NCI-H2196 treated with DMSO at 0.1 percent for 48 hours (cell line): ENCODE measurements at regions not wholly inside any gene's neighbourhood (a gene's known extent, or its start where the extent isn't known, plus 50 kb on each side); places are given as distances from the start of the nearest gene placed in this dataset.
"Not testable (repeated sequence)": the region's sequence is repeated elsewhere in the genome, so short reads cannot be mapped to it uniquely, and the experiment has no call there.

Experiments
- DNase-seq: peaks from one replicate; lab custom pipeline; 2025; ENCODE audit not compliant: unreplicated experiment; lab: John Stamatoyannopoulos, UW

DNA sequence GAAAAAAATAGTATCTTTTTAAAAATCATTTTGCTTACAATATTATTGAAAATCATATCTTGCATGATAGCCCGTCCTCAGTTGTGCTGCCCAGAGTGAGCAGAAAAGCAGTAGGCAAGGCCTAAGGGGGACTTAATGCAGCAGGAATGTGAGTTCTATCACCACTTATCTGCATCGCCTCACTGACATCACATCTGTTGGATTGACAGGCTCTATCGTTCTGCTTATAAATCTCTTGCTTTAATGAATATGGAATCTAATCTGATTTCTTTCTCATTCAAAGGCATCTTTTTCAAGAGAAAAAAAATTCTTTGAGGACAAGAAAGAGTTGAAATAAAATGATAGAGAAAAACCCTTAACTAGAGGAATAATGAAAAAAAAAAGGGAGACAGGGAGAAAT lies 249.9 kb downstream of the PAPSS1 start:
- DNase-seq, result no peak

DNA sequence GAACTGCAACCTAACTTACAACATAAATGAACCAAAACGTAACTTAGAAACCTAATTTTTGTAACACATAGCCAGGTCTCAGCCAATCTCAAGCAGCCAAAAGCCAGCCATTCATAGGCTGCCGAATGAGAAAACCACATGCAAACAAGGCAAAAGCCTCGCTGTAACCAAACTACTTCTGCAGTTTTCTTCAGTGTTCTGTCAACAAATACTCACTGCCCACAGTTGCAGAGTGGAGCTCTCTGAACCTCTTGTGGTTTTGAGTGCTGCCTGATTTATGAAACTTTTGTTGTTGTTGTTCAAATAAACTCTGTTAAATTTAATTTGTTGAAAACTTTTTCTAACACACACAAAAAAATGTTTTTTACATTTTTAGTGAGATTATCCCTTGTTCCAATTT lies 251.2 kb downstream of the PAPSS1 start:
- DNase-seq, result no peak

DNA sequence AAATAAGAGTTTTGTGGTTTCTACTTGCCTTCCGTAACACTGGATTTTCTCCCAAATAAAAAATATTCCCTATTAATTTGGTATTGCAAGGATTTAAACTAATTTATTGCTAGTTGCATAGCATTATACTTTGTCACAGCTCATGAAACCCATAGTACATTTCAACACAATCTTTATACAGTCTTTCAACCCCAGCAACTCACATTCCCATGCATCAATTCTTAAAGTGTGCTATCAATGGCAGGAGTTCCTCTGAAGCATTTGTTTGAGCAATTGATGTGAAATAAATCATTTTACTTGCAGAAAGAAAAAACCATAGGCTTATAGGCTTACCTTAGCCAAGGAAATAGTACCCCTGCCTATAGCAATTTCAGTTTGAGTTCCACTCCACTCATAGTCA lies 251.9 kb downstream of the PAPSS1 start:
- no peak for DNase-seq

DNA sequence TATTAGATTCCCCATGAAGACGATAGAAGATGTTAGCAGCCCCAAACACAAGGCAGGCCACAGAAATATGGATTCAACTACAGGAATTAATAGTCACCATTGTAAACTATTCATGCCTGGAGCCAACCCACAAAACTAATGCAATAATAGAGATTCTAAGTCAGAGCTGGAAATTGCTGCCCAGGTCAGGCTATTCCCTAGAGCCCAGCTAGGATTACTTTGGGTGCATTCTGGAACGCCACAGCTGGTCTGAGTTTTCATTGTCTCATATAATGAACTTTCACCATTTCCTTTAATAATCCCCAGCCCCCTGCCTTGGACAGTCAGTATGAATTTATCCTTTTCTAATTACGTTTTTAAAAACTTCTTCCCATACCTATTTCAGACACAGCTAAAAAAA lies 252.6 kb downstream of the PAPSS1 start:
- no peak for DNase-seq

DNA sequence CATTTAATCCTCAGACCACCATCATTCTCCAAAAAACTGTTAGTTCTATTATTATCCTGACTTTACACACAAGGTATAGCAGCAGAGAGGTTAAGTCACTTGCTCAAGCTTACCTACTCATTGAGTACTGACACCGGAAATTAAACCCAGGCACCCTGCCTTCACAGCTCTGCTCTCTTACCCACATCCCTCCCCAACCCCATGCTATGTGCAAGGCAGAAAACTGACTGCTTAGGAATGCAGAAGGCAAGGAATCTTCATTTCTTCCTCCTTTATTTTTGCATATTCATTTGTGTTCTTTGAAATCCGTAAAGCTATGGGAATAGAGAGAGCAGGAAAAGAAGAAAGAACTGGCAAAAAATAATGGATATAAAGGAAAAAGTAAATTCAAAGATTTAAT lies 261.8 kb downstream of the PAPSS1 start:
- DNase-seq, result no peak

DNA sequence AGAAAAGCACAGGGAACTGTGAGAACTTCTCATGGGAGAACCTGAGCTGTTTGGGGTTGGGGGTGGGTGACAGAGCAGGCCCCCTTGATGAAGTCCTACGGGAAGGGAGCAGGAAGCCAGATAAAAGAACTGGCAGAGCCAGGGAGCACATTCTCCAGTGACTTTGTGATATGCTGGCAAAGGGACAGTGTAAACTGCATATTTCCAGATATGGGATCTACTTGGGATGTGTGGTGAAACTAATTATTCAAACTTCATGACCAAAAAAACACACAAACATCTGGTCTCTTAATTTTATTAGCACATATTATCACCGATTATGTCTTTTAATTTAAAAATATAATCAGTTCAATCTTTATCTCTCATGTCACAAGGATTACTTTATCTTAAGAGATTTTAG lies 266.0 kb downstream of the PAPSS1 start:
- DNase-seq, result no peak

DNA sequence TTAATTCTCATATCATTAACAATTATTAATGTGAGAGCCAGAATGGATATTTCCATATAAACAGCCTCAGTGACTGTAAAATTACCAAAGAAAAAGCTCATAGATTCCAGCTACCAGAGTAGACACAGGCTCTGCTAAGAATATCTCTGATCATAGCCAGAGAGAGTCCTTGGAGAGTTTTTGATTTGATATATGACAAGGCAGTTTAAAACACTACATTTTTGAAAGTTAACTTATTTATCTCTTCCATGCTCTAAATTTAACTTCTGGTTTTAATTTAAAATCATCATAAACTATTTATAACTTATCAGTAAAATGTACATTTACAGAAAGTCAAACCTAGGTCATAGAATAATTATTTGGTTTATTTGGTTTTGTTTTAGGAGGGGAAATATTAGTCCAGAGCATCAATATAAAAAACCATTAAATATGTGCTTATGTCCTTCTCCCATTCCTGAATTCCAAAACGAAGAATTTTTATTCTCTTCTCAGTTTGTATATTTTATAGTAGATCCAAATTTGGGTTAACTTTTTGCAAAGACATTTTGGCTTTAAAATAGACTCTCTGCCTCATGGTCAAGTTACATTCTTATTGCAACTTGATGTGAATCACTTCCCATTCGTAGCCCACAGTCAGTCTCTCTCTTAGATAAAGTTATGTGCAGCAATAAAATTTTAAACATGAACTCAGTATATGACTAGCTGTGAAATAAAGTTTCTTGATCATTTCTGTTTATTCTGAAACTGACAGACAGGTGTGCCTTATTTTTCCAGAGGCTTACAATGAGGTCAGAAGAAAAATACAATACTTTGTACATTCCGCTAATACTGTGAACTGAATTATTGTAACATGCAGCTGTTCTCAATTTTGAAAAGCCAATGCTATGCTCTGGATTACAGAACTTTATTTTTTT lies 267.1 kb downstream of the PAPSS1 start:
- DNase-seq, result no peak

DNA sequence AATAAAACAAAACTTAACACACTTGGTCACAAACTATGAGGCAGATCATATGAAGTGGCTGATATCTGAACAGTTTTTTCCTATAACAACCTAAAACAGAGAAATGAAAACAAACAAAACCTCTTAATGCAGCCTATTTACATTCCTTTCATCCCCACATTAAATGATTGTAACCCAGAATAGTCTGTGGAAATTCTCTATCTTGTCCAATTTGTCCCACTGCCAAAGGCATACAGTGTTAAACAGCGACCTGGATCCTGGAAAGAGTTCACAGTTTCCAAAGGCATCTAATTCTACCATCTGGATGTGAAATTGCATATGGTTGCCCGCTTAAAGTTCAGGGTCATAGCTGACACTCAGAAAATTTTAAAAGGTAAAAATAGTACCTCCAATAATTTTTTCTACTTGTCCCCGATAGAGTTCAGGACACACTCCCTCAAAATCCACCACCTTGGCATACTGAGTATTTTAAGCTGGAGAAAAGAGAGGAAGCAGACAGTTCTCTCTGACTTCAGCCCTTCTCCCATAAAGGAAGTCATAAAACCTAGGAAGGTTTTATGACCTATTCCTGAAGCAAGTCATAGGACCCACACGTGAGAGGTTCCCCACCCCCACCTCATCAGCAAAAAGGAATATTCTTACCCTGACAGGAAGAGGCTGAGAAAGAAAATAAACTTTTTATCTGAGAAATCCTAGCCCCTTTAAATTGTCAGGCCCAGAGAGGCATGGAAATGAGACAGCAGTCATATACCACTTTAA lies 270.2 kb downstream of the PAPSS1 start:
- DNase-seq, result no peak

DNA sequence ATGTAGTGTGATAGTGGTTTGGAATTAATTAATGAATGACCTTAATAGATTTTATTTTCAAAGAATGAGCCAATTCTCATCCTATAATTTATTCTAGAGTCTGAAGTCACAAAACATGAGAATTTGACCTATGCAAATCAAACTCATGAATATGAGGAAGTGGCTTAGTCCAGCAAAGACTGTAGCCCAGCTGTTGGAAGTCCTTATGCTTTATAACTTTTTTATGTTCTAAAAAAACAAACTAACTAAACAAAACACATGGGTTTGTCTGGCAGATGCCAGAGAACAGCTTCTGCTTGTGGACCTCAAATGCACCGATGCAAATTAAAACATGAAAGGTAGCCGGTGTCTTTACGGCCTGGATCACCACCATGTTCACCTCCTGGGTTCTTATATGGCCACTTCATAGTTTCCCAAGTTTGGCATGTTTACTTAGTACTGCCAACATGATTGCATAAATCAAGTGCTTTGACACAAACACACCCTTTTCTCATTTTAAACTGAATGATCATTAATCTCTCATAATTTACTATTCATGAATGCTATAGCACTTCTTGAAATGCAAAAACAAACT lies 277.4 kb downstream of the PAPSS1 start:
- no peak for DNase-seq

DNA sequence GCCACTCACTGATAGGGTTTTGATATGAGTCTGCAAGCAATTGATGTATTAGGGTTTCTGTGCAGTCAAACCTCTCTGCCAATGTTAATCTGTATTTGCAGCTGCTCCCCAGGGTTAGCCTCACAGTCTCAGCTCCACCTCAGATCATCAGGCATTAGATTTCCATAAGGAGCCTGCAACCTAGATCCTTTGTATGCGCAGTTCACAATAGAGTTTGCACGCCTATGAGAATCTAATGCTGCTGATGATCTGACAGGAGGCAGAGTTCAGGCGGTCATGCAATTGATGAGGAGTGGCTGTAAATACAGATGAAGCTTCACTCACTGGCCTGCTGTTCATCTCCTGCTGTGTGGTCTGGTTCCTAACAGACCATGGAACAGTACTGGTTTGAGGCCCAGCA lies 280.6 kb downstream of the PAPSS1 start:
- DNase-seq, result no peak

DNA sequence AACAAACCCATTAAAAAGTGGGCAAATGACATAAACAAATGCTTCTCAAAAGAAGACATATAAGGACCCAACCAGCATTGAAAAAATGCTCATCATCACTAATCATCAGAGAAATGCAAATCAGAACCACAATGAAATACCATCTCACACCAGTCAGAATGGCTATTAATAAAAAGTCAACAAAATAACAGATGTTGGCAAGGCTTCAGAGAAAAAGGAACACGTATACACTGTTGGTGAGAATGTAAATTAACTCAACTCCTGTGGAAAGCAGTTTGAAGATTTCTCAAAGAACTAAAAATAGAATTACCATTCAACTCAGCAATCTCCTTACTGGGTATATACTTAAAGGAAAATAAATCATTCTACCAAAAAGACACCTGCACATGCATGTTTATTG lies 283.6 kb downstream of the PAPSS1 start:
- DNase-seq, result not testable (repeated sequence)

DNA sequence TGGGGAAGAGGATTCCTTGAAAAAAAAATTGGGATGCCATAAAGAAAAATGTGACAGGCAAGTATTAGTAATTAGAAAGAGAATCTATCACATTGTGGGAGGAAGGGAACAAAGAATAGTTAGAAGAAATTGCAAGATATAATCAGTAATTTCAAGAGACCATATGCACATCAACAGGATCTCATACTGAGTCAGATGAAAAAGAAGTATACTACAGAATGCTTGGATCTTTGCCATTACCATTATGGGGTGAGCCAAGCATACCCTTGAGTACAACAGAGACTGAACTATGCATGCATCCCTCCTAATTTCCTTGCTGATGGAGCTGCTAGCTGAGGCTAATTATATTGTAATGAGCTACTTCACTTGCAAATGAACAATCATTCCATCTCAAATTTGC lies 287.6 kb downstream of the PAPSS1 start:
- DNase-seq, result no peak

DNA sequence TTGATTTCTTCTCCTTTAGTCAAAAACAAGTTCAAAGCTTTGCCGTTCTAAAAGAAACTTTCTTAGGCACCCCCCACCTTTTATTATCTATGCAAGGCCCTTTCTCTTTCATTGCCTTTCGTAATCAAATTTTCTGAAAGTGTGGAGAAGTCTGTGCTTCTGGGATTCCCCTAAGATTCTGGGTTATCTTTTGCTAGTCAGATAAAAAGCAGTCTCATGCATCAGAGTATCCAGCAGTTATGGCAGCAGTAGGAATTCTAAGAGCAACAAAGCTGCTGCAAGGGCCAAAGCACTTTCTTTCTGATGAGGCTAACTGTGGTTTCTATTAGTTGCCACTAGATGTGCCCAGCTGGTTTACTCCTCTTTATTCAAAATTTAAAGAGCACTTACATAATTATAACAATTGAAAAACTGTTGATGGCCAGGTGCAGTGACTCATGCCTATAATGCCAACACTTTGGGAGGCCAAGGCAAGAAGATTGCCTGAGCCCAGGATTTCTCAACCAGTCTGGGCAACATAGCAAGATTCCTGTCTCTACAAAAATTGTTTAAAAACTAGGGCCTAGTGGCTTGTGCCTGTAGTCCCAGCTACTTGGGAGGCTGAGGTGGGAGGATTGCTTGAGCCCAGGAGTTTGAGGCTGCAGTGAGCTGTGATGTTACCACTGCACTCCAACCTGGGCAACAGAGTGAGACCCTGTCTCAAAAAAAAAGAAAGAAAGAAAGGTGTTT lies 296.2 kb downstream of the PAPSS1 start:
- DNase-seq, result no peak

DNA sequence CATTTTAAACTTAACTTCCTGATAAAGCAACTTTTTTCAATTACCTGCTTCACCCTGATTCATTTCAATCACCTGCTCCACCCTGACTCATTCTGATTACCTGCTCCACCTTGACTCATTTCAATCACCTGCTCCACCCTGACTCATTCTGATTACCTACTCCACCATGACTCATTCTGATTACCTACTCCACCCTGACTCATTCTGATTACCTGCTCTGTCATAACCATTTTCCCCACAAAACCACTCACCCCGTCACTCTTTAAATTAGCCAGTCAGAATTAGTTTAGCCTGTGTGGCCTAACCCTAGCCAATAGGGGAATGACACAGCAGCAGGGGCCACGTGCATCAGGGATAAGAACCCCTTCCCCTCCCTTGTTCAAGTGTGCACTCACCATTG lies 300.5 kb downstream of the PAPSS1 start:
- not testable (repeated sequence) for DNase-seq

DNA sequence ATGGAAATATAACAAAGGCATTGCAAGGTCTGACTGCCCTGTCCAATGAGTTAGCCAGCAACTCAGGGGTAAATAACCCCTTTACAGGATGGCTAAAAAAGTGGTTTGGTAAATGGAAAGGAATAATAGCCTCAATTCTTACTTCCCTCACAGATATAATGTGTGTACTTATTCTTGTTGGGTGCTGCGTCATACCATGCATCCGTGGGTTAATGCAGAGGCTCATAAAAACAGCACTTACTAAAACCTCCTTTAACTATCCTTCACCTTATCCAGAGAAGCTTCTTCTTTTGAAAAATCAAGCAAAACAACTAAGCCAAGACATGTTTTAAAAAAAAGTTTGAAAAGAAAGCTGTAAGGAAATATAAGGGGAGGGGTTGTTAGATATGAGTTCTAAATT lies 301.0 kb downstream of the PAPSS1 start:
- no peak for DNase-seq

DNA sequence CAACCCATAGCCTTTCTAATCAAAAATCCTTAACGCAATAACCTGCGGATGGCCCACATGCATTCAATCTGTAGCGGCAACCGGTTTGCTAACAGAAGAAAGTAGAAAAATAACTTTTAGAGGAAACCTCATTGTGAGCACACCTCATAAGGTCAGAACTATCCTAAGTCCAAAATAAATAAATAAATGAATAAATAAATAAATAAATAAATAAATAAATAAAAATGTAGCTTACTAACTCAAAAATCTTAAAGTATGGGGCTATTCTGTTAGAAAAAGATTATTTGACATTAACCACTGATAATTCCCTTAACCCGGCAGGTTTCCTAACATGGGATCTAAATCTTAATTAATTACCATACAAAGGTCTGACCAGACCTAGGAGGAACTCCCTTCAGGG lies 304.5 kb downstream of the PAPSS1 start:
- DNase-seq, result not testable (repeated sequence)

DNA sequence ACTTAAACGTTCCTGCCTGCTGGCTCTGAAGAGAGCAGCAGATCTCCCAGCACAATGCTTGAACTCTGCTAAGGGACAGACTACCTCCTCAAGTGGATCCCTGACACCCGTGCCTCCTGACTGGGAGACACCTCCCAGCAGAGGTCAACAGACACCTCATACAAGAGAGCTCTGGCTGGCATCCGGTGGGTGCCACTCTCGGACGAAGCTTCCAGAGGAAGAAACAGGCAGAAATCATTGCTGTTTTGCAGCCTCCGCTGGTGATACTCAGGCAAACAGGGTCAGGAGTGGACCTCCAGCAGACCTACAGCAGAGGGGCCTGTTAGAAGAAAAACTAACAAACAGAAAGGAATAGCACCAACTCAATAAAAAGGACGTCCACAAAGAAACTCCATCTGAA lies 310.2 kb downstream of the PAPSS1 start:
- DNase-seq, result not testable (repeated sequence)

DNA sequence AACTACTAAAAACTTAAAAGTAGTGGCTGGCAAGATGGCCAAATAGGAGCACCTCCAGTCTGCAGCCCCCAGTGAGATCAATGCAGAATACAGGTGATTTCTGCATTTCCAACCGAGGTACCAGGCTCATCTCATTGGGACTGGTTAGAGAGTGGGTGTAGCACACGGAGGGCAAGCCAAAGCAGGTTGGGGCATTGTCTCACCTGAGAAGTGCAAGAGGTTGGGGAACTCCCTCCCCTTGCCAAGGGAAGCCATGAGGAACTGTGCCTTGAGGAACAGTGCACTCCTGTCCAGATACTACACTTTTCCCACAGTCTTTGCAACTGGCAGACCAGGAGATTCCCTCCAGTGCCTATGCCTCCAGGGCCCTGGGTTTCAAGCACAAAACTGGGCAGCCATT lies 311.1 kb downstream of the PAPSS1 start:
- DNase-seq, result no peak

DNA sequence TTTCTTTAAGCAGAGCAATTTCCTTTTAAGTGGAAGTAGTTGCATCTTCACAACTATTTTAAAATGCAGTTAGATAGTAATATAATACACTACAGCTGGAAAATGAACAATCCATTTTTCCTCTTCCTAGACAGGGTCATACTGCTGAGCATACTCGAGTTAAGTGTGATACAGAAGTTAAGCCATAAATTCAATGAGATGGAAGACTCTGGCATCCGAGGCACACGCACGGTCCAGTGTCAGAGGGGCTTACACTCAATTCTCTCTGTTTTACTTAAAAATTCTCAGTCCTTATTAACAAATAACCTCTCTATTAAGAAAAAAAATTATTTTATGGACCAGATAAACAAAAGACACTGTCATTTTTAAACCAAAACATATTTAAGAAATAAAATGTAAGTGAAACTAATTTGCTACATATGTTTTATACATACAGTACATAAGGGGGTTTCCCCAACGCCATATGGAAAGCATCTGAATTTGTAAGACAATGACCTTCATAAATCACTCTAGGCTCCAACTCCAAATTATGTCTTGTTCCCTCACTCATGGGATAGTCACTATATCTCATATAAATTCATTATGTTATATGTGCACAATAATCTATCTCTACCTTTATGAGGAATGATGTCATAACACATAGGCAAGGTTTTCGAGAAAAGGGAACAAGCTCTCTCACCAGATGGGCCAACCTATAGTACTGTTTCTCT lies 315.3 kb downstream of the PAPSS1 start:
- no peak for DNase-seq

DNA sequence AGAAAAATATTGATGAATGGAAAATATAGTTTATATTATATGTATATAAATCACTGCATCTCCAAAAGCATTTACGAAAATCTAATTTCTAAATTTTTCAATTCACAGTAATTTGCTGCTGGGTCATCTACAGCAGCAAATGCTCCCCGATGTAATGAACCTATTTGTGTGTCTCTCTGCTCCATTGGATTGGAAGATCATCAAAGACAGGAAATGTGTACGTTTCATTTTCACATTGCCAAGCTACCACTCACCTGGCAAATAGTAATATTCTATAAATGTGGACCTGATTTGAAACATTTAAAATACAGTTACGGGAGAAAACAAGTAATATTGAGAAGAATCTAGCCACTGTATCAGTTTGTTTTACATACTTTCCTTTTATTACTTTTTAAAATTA lies 317.7 kb downstream of the PAPSS1 start:
- no peak for DNase-seq

DNA sequence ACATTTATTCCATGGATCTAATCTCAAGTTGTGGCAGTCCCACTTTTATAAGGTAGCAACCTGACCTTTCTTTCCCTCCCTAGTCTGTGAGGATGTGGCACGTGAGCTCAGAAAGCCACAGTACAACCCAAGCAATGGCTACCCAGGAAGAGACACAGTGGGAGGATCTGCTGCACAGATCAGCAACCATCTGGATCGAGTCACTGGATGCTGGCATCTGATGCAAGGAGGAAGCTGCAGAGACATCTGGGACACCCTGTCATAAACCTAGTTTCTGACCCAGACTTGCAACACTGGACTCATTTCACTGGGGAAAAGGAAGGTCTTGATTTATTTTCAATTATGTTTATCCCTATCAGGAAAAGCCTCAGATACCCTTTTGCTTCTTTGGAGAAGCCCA lies 327.1 kb downstream of the PAPSS1 start:
- DNase-seq, result no peak
